Peyer's patch (tissue), 4 donors: ENCODE measurements at regions not wholly inside any gene's neighbourhood (a gene's known extent, or its start where the extent isn't known, plus 50 kb on each side); places are given as distances from the start of the nearest gene placed in this dataset.

Experiments used
- DNase-seq, 3 donors: peaks; one replicate each; pipeline ENCODE4 v3.0.0-alpha.2; 2017 to 2019
- H3K27ac ChIP-seq, 4 donors: fragments of 200-600 bp; sonication (generic); one replicate each; pipeline ENCODE4 v1.5.1; 2016 to 2019
- H3K27me3 ChIP-seq, 2 donors: fragments of 200-600 bp; sonication (generic); one replicate each; pipeline ENCODE4 v1.5.1; 2019
- H3K36me3 ChIP-seq, 3 donors: fragments of 200-600 bp; sonication (generic); one replicate each; pipeline ENCODE4 v1.5.1; 2016 to 2019
- H3K4me1 ChIP-seq, 4 donors: fragments of 200-600 bp; sonication (generic); one replicate each; pipeline ENCODE4 v1.5.1; 2016 to 2019
- H3K4me3 ChIP-seq, 4 donors: fragments of 200-600 bp; sonication (generic); 1 replicate in 3 of 4; 2 replicates in 1 of 4; pipeline ENCODE4 v1.5.1; 2016 to 2019; ENCODE audit warnings: mild to moderate bottlenecking in 1 of 4
- H3K9me3 ChIP-seq, 4 donors: fragments of 200-600 bp; sonication (generic); one replicate each; pipeline ENCODE4 v1.5.1; 2016 to 2019; ENCODE audit warnings: mild to moderate bottlenecking in 1 of 4
- CTCF ChIP-seq, 6 experiments: fragments of 450-650 bp in 4 of 6; fragments of 200-600 bp in 2 of 6; sonication (generic) in 1 of 6; IDR thresholded peaks; one replicate each; pipeline ENCODE4 v1.5.1; 2017 to 2019; ENCODE audit warnings: antibody characterized with exemption in 6 of 6, mild to moderate bottlenecking in 3 of 6, moderate library complexity in 1 of 6
- POLR2A ChIP-seq, 2 donors: fragments of 450-650 bp; IDR thresholded peaks; one replicate each; pipeline ENCODE4 v1.5.1; 2017; ENCODE audit warnings: antibody characterized with exemption in 2 of 2, mild to moderate bottlenecking in 2 of 2, moderate library complexity in 2 of 2

GRCh38 chr3:163166197-163166596, 1669.6 kb downstream of the OTOL1 start:
- no peaks in the 10 kb centered on the region for H3K4me1 ChIP-seq
- no peaks in the 10 kb centered on the region for H3K27me3 ChIP-seq
- no peak overlapping the region for H3K27ac ChIP-seq
- H3K9me3 ChIP-seq: no peaks in the 10 kb centered on the region
- TF ChIP-seq POLR2A (IDR thresholded peaks at IDR 0.05) (no peak), CTCF (IDR thresholded peaks at IDR 0.05) (no peak)
- no peak overlapping the region for H3K4me3 ChIP-seq
- H3K36me3 ChIP-seq: no peaks in the 10 kb centered on the region
- DNase-seq: no peak

GRCh38 chr3:163159306-163159705, 1662.7 kb downstream of the OTOL1 start:
- H3K4me3 ChIP-seq: no peak overlapping the region
- H3K36me3 ChIP-seq: no peaks in the 10 kb centered on the region
- TF ChIP-seq CTCF (IDR thresholded peaks at IDR 0.05): no peak
- no peaks in the 10 kb centered on the region for H3K27me3 ChIP-seq
- DNase-seq: no peak
- no peaks in the 10 kb centered on the region for H3K9me3 ChIP-seq
- no peaks in the 10 kb centered on the region for H3K4me1 ChIP-seq
- H3K27ac ChIP-seq: no peak overlapping the region

GRCh38 chr3:163139600-163139999, 1643.0 kb downstream of the OTOL1 start:
- no peak overlapping the region for H3K4me3 ChIP-seq
- H3K36me3 ChIP-seq: no peaks in the 10 kb centered on the region
- H3K4me1 ChIP-seq: no peaks in the 10 kb centered on the region
- H3K9me3 ChIP-seq: no peaks in the 10 kb centered on the region
- no peak for DNase-seq
- TF ChIP-seq CTCF (IDR thresholded peaks at IDR 0.05): no peak
- TF ChIP-seq POLR2A (IDR thresholded peaks at IDR 0.05): no peak
- no peak overlapping the region for H3K27ac ChIP-seq
- H3K27me3 ChIP-seq: no peaks in the 10 kb centered on the region

- no peaks in the 10 kb centered on the region for H3K36me3 ChIP-seq
- no peak overlapping the region for H3K27ac ChIP-seq
- H3K9me3 ChIP-seq: no peaks in the 10 kb centered on the region
- no peak overlapping the region for H3K4me3 ChIP-seq
- TF ChIP-seq CTCF (IDR thresholded peaks at IDR 0.05) (no peak), POLR2A (IDR thresholded peaks at IDR 0.05) (no peak)
- H3K4me1 ChIP-seq: no peaks in the 10 kb centered on the region
- H3K27me3 ChIP-seq: no peaks in the 10 kb centered on the region
- no peak for DNase-seq
Observed at GRCh38 chr3:163138258-163138657, 1641.7 kb downstream of the OTOL1 start.

- H3K27ac ChIP-seq: no peak overlapping the region
- TF ChIP-seq CTCF (IDR thresholded peaks at IDR 0.05): no peak
- no peak for TF ChIP-seq POLR2A (IDR thresholded peaks at IDR 0.05)
- H3K36me3 ChIP-seq: no peaks in the 10 kb centered on the region
- no peaks in the 10 kb centered on the region for H3K9me3 ChIP-seq
- DNase-seq: no peak
- H3K27me3 ChIP-seq: no peaks in the 10 kb centered on the region
- H3K4me1 ChIP-seq: no peaks in the 10 kb centered on the region
- H3K4me3 ChIP-seq: no peak overlapping the region
Observed at GRCh38 chr3:163132111-163132510, 1635.5 kb downstream of the OTOL1 start.

GRCh38 chr3:163129287-163129686, 1632.7 kb downstream of the OTOL1 start:
- no peaks in the 10 kb centered on the region for H3K4me1 ChIP-seq
- H3K36me3 ChIP-seq: no peaks in the 10 kb centered on the region
- H3K4me3 ChIP-seq: no peak overlapping the region
- DNase-seq: no peak
- no peaks in the 10 kb centered on the region for H3K9me3 ChIP-seq
- no peaks in the 10 kb centered on the region for H3K27me3 ChIP-seq
- TF ChIP-seq CTCF (IDR thresholded peaks at IDR 0.05) (no peak), POLR2A (IDR thresholded peaks at IDR 0.05) (no peak)
- no peak overlapping the region for H3K27ac ChIP-seq
